Skin of body (tissue), 1 donor: ENCODE measurements at regions not wholly inside any gene's neighbourhood (a gene's known extent, or its start where the extent isn't known, plus 50 kb on each side); places are given as distances from the start of the nearest gene placed in this dataset.

Source experiments
- DNase-seq: peaks from one replicate; lab custom pipeline; 2025; lab: John Stamatoyannopoulos, UW

- no peak for DNase-seq
These were observed 456.6 kb upstream of the PROK2 start for GRCh38 chr3:72241525-72241924.

- DNase-seq, result no peak
These were observed 455.6 kb upstream of the PROK2 start for GRCh38 chr3:72240531-72240930.

GRCh38 chr3:72238801-72239200 is 453.9 kb upstream of the PROK2 start:
- DNase-seq, result peak; percentile 37

GRCh38 chr3:72238010-72238691 is 453.2 kb upstream of the PROK2 start:
- peak; percentile 79 for DNase-seq

GRCh38 chr3:72237679-72238009 is 452.7 kb upstream of the PROK2 start:
- DNase-seq, result no peak

- no peak for DNase-seq
These were observed 449.4 kb upstream of the PROK2 start for GRCh38 chr3:72234391-72234790.

- no peak for DNase-seq
These were observed 448.6 kb upstream of the PROK2 start for GRCh38 chr3:72233571-72233970.

GRCh38 chr3:72232777-72233176 is 447.8 kb upstream of the PROK2 start:
- no peak for DNase-seq

- no peak for DNase-seq
These were observed 447.4 kb upstream of the PROK2 start for GRCh38 chr3:72232331-72232730.

GRCh38 chr3:72231439-72232196 is 446.7 kb upstream of the PROK2 start:
- no peak for DNase-seq

GRCh38 chr3:72230774-72231379 is 445.9 kb upstream of the PROK2 start:
- DNase-seq, result peak; percentile 84

GRCh38 chr3:72229952-72230351 is 445.0 kb upstream of the PROK2 start:
- DNase-seq, result no peak

GRCh38 chr3:72227486-72228070 is 442.6 kb upstream of the PROK2 start:
- DNase-seq, result no peak

- no peak for DNase-seq
These were observed 440.0 kb upstream of the PROK2 start for GRCh38 chr3:72224804-72225509.

GRCh38 chr3:72223628-72224027 is 438.7 kb upstream of the PROK2 start:
- DNase-seq, result no peak

- DNase-seq, result peak; percentile 93
These were observed 438.2 kb upstream of the PROK2 start for GRCh38 chr3:72223116-72223515.

- no peak for DNase-seq
These were observed 437.5 kb upstream of the PROK2 start for GRCh38 chr3:72222410-72222809.

GRCh38 chr3:72220946-72221345 is 436.0 kb upstream of the PROK2 start:
- peak; percentile 39 for DNase-seq

GRCh38 chr3:72219752-72220151 is 434.8 kb upstream of the PROK2 start:
- no peak for DNase-seq

- no peak for DNase-seq
These were observed 432.6 kb upstream of the PROK2 start for GRCh38 chr3:72217570-72217969.

- no peak for DNase-seq
These were observed 429.4 kb upstream of the PROK2 start for GRCh38 chr3:72214066-72214951.
